GM23338 (cell line): ENCODE measurements at regions not wholly inside any gene's neighbourhood (a gene's known extent, or its start where the extent isn't known, plus 50 kb on each side); places are given as distances from the start of the nearest gene placed in this dataset.

ENCODE experiments used
- CREB1 ChIP-seq: fragments of 250-450 bp; sonication (Bioruptor Pico); IDR thresholded peaks from 2 replicates; pipeline ENCODE4 v1.5.0; 2020; ENCODE audit warnings: low read depth, mild to moderate bottlenecking, moderate library complexity
- ETS1 ChIP-seq: IDR thresholded peaks from 2 replicates; pipeline ENCODE4 v1.6.1; 2016; ENCODE audit warnings: antibody characterized with exemption
- EZH2 ChIP-seq: fragments of 200-600 bp; sonication (generic); IDR thresholded peaks from one replicate; pipeline ENCODE4 v1.8.0; 2017; ENCODE audit warnings: antibody characterized with exemption, mild to moderate bottlenecking, low read depth; ENCODE audit not compliant: unreplicated experiment
- EZH2phosphoT487 ChIP-seq: fragments of 200-600 bp; sonication (generic); IDR thresholded peaks from one replicate; pipeline ENCODE4 v1.8.1; 2018; ENCODE audit warnings: antibody characterized with exemption; ENCODE audit not compliant: unreplicated experiment
- JUNB ChIP-seq: IDR thresholded peaks from one replicate; pipeline ENCODE4 v1.6.1; 2016; ENCODE audit warnings: antibody characterized with exemption; ENCODE audit not compliant: unreplicated experiment
- NANOG ChIP-seq: IDR thresholded peaks from 2 replicates; pipeline ENCODE4 v1.6.1; 2016; ENCODE audit warnings: antibody characterized with exemption, borderline replicate concordance
- POLR2AphosphoS5 ChIP-seq: IDR thresholded peaks from 2 replicates; pipeline ENCODE4 v1.6.1; 2016; ENCODE audit warnings: antibody characterized with exemption, low read depth
- STAT1 ChIP-seq: IDR thresholded peaks from one replicate; pipeline ENCODE4 v1.6.1; 2016; ENCODE audit warnings: antibody characterized with exemption; ENCODE audit not compliant: unreplicated experiment
- ZNF114 ChIP-seq: fragments of 250-450 bp; sonication (Bioruptor Pico); IDR thresholded peaks from 2 replicates; pipeline ENCODE4 v1.5.0; 2020; ENCODE audit warnings: mild to moderate bottlenecking, moderate library complexity
- ZNF331 ChIP-seq: fragments of 250-450 bp; sonication (Bioruptor Pico); IDR thresholded peaks from 2 replicates; pipeline ENCODE4 v1.5.0; 2020; ENCODE audit warnings: low read depth, mild to moderate bottlenecking, moderate library complexity
- TF ChIP-seq, protein P1 (sequence below), 2 experiments: fragments of 200-600 bp in 1 of 2; sonication (generic) in 1 of 2; conservative IDR thresholded peaks; 2 replicates each; pipeline versions ENCODE4 v1.5.1 to v1.6.1; 2016 to 2017; ENCODE audit warnings: antibody characterized with exemption in 2 of 2, low read depth in 2 of 2, mild to moderate bottlenecking in 2 of 2, moderate library complexity in 1 of 2
- TF ChIP-seq, protein P2 (sequence below): IDR thresholded peaks from one replicate; pipeline ENCODE4 v1.6.1; 2018; ENCODE audit warnings: antibody characterized with exemption; ENCODE audit not compliant: unreplicated experiment
- TF ChIP-seq, protein P3 (sequence below): fragments of 250-450 bp; sonication (Bioruptor Pico); IDR thresholded peaks from 2 replicates; pipeline ENCODE4 v1.5.0; 2020; ENCODE audit warnings: mild to moderate bottlenecking, moderate library complexity

DNA sequence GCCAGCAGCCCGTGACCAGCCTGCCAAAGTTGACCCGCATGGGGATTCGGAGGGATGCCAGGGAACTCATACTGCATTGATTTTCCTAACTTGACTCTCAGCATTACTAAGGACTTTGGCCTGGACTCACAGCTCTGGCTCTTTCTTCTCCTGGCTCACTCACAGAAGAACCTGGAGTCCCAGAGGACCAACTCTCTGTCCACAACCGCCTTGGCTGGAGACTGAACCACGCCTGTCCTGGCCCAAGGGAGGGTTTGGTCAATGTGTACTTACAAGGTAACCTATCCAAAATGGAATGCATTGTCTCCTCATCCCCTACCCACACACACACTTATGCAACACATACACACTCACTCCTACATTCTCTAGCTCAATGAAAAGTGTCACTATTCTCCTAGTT lies 135.6 kb upstream of the KLHL29 start:
- TF ChIP-seq, protein P1, sequence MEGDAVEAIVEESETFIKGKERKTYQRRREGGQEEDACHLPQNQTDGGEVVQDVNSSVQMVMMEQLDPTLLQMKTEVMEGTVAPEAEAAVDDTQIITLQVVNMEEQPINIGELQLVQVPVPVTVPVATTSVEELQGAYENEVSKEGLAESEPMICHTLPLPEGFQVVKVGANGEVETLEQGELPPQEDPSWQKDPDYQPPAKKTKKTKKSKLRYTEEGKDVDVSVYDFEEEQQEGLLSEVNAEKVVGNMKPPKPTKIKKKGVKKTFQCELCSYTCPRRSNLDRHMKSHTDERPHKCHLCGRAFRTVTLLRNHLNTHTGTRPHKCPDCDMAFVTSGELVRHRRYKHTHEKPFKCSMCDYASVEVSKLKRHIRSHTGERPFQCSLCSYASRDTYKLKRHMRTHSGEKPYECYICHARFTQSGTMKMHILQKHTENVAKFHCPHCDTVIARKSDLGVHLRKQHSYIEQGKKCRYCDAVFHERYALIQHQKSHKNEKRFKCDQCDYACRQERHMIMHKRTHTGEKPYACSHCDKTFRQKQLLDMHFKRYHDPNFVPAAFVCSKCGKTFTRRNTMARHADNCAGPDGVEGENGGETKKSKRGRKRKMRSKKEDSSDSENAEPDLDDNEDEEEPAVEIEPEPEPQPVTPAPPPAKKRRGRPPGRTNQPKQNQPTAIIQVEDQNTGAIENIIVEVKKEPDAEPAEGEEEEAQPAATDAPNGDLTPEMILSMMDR (conservative IDR thresholded peaks at IDR 0.05; ENCODE audit: low read depth in 2 of 2): no peak
- TF ChIP-seq POLR2AphosphoS5 (no peak), EZH2 (no peak), JUNB (no peak), ETS1 (no peak), EZH2phosphoT487 (no peak), ZNF331 (CRISPR knock-in tag) (no peak), ZNF114 (CRISPR knock-in tag) (no peak), CREB1 (CRISPR knock-in tag) (no peak), NANOG (no peak), STAT1 (no peak)
- TF ChIP-seq, protein P2, sequence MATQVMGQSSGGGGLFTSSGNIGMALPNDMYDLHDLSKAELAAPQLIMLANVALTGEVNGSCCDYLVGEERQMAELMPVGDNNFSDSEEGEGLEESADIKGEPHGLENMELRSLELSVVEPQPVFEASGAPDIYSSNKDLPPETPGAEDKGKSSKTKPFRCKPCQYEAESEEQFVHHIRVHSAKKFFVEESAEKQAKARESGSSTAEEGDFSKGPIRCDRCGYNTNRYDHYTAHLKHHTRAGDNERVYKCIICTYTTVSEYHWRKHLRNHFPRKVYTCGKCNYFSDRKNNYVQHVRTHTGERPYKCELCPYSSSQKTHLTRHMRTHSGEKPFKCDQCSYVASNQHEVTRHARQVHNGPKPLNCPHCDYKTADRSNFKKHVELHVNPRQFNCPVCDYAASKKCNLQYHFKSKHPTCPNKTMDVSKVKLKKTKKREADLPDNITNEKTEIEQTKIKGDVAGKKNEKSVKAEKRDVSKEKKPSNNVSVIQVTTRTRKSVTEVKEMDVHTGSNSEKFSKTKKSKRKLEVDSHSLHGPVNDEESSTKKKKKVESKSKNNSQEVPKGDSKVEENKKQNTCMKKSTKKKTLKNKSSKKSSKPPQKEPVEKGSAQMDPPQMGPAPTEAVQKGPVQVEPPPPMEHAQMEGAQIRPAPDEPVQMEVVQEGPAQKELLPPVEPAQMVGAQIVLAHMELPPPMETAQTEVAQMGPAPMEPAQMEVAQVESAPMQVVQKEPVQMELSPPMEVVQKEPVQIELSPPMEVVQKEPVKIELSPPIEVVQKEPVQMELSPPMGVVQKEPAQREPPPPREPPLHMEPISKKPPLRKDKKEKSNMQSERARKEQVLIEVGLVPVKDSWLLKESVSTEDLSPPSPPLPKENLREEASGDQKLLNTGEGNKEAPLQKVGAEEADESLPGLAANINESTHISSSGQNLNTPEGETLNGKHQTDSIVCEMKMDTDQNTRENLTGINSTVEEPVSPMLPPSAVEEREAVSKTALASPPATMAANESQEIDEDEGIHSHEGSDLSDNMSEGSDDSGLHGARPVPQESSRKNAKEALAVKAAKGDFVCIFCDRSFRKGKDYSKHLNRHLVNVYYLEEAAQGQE: no peak
- TF ChIP-seq, protein P3, sequence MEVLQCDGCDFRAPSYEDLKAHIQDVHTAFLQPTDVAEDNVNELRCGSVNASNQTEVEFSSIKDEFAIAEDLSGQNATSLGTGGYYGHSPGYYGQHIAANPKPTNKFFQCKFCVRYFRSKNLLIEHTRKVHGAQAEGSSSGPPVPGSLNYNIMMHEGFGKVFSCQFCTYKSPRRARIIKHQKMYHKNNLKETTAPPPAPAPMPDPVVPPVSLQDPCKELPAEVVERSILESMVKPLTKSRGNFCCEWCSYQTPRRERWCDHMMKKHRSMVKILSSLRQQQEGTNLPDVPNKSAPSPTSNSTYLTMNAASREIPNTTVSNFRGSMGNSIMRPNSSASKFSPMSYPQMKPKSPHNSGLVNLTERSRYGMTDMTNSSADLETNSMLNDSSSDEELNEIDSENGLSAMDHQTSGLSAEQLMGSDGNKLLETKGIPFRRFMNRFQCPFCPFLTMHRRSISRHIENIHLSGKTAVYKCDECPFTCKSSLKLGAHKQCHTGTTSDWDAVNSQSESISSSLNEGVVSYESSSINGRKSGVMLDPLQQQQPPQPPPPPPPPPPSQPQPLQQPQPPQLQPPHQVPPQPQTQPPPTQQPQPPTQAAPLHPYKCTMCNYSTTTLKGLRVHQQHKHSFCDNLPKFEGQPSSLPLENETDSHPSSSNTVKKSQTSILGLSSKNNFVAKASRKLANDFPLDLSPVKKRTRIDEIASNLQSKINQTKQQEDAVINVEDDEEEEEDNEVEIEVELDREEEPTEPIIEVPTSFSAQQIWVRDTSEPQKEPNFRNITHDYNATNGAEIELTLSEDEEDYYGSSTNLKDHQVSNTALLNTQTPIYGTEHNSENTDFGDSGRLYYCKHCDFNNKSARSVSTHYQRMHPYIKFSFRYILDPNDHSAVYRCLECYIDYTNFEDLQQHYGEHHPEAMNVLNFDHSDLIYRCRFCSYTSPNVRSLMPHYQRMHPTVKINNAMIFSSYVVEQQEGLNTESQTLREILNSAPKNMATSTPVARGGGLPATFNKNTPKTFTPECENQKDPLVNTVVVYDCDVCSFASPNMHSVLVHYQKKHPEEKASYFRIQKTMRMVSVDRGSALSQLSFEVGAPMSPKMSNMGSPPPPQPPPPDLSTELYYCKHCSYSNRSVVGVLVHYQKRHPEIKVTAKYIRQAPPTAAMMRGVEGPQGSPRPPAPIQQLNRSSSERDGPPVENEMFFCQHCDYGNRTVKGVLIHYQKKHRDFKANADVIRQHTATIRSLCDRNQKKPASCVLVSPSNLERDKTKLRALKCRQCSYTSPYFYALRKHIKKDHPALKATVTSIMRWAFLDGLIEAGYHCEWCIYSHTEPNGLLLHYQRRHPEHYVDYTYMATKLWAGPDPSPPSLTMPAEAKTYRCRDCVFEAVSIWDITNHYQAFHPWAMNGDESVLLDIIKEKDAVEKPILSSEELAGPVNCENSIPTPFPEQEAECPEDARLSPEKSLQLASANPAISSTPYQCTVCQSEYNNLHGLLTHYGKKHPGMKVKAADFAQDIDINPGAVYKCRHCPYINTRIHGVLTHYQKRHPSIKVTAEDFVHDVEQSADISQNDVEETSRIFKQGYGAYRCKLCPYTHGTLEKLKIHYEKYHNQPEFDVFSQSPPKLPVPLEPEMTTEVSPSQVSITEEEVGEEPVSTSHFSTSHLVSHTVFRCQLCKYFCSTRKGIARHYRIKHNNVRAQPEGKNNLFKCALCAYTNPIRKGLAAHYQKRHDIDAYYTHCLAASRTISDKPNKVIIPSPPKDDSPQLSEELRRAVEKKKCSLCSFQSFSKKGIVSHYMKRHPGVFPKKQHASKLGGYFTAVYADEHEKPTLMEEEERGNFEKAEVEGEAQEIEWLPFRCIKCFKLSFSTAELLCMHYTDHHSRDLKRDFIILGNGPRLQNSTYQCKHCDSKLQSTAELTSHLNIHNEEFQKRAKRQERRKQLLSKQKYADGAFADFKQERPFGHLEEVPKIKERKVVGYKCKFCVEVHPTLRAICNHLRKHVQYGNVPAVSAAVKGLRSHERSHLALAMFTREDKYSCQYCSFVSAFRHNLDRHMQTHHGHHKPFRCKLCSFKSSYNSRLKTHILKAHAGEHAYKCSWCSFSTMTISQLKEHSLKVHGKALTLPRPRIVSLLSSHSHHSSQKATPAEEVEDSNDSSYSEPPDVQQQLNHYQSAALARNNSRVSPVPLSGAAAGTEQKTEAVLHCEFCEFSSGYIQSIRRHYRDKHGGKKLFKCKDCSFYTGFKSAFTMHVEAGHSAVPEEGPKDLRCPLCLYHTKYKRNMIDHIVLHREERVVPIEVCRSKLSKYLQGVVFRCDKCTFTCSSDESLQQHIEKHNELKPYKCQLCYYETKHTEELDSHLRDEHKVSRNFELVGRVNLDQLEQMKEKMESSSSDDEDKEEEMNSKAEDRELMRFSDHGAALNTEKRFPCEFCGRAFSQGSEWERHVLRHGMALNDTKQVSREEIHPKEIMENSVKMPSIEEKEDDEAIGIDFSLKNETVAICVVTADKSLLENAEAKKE (CRISPR knock-in tag): no peak
